HG03103 (cell line): ENCODE measurements at regions not wholly inside any gene's neighbourhood (a gene's known extent, or its start where the extent isn't known, plus 50 kb on each side); places are given as distances from the start of the nearest gene placed in this dataset.

Source experiments
- ATAC-seq: cut with Tn5 transposase; IDR thresholded peaks from one replicate; pipeline ENCODE4 v1.9.1; 2021; ENCODE audit warnings: low read depth; ENCODE audit not compliant: unreplicated experiment

- ATAC-seq, result no peak
Observed at GRCh38 chr16:51757921-51758479, 606.9 kb upstream of the SALL1 start.

- ATAC-seq, result no peak
Observed at GRCh38 chr16:51757505-51757904, 606.4 kb upstream of the SALL1 start.

- no peak for ATAC-seq
Observed at GRCh38 chr16:51757124-51757470, 606.0 kb upstream of the SALL1 start.

GRCh38 chr16:51756447-51757123 is 605.5 kb upstream of the SALL1 start:
- no peak for ATAC-seq

GRCh38 chr16:51755577-51756355 is 604.7 kb upstream of the SALL1 start:
- no peak for ATAC-seq

GRCh38 chr16:51755039-51755501 is 604.0 kb upstream of the SALL1 start:
- no peak for ATAC-seq

GRCh38 chr16:51753467-51754127 is 602.5 kb upstream of the SALL1 start:
- ATAC-seq, result no peak

GRCh38 chr16:51752438-51752995 is 601.4 kb upstream of the SALL1 start:
- ATAC-seq, result no peak

GRCh38 chr16:51747329-51747728 is 596.3 kb upstream of the SALL1 start:
- no peak for ATAC-seq

GRCh38 chr16:51734220-51734619 is 583.1 kb upstream of the SALL1 start:
- no peak for ATAC-seq

GRCh38 chr16:51733181-51733580 is 582.1 kb upstream of the SALL1 start:
- no peak for ATAC-seq

GRCh38 chr16:51731160-51731559 is 580.1 kb upstream of the SALL1 start:
- no peak for ATAC-seq

- ATAC-seq, result no peak
Observed at GRCh38 chr16:51723036-51723724, 572.1 kb upstream of the SALL1 start.

GRCh38 chr16:51722467-51722866 is 571.4 kb upstream of the SALL1 start:
- no peak for ATAC-seq

GRCh38 chr16:51719376-51719775 is 568.3 kb upstream of the SALL1 start:
- no peak for ATAC-seq

GRCh38 chr16:51716195-51716594 is 565.1 kb upstream of the SALL1 start:
- ATAC-seq, result no peak

- ATAC-seq, result no peak
Observed at GRCh38 chr16:51713502-51713901, 562.4 kb upstream of the SALL1 start.

- ATAC-seq, result no peak
Observed at GRCh38 chr16:51710905-51711563, 560.0 kb upstream of the SALL1 start.

GRCh38 chr16:51710186-51710585 is 559.1 kb upstream of the SALL1 start:
- no peak for ATAC-seq

- no peak for ATAC-seq
Observed at GRCh38 chr16:51708861-51709260, 557.8 kb upstream of the SALL1 start.
